ENCODE measurements at regions not wholly inside any gene's neighbourhood (a gene's known extent, or its start where the extent isn't known, plus 50 kb on each side); places are given as distances from the start of the nearest gene placed in this dataset.
"Not testable (repeated sequence)": the region's sequence is repeated elsewhere in the genome, so short reads cannot be mapped to it uniquely, and the experiment has no call there.

DNA sequence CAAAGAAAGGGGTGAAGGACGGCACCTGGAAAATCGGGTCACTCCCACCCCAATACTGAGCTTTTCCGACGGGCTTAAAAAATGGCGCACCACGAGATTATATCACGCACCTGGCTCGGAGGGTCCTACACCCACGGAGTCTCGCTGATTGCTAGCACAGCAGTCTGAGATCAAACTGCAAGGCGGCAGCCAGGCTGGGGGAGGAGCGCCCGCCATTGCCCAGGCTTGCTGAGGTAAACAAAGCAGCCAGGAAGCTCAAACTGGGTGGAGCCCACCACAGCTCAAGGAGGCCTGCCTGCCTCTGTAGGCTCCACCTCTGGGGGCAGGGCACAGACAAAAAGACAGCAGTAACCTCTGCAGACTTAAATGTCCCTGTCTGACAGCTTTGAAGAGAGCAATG, 264.7 kb downstream of the BCHE start:
- not testable (repeated sequence) for H3K36me3 Mint-ChIP-seq; H3K27ac Mint-ChIP-seq; H3K4me1 Mint-ChIP-seq; ATAC-seq; DNase-seq (ENCODE audit: low spot score in 2 of 2); H3K4me3 Mint-ChIP-seq
- H3K9me3 Mint-ChIP-seq = peaks cover 15% of the 10 kb centered on the region

GRCh38 chr3:165568907-165569462, 268.2 kb downstream of the BCHE start:
- no peaks in the 10 kb centered on the region for H3K36me3 Mint-ChIP-seq
- DNase-seq (ENCODE audit: low spot score in 2 of 2) (no peak), ATAC-seq (no peak)
- H3K9me3 Mint-ChIP-seq = peaks cover 14% of the 10 kb centered on the region
- H3K4me3 Mint-ChIP-seq = no peak overlapping the region
- no peaks in the 10 kb centered on the region for H3K4me1 Mint-ChIP-seq
- no peak overlapping the region for H3K27ac Mint-ChIP-seq

- ATAC-seq = no peak
Measured at GRCh38 chr3:165555785-165556184, 281.4 kb downstream of the BCHE start.

DNA sequence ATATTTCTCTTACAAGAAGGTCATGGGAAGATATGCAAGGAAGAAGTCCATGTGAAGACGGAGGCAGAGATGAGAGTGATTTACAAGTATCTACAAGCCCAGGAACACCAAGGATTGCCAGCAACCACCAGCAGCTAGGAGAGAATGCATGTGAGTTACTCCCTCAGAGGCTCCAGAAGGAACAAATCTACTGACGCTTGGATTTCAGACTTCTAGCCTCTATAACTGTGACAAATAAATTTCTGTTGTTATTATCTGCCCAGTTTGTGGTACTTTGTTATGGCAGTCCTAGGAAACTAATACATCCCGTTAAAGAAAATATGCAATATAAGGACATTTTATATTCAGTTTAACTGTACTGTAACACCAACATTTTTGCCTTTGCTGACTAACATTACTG, 283.9 kb downstream of the BCHE start:
- no peak overlapping the region for H3K27ac Mint-ChIP-seq
- ATAC-seq = no peak
- no peaks in the 10 kb centered on the region for H3K4me1 Mint-ChIP-seq
- H3K36me3 Mint-ChIP-seq = no peaks in the 10 kb centered on the region
- DNase-seq (ENCODE audit: low spot score in 2 of 2) = no peak
- H3K4me3 Mint-ChIP-seq = no peak overlapping the region
- H3K9me3 Mint-ChIP-seq = peaks cover 21% of the 10 kb centered on the region

More at GRCh38 chr3:165555785-165556184, 281.4 kb downstream of the BCHE start:
- Mint-ChIP-seq H3K4me3 (no peak overlapping the region), H3K4me1 (no peaks in the 10 kb centered on the region), H3K9me3 (peaks cover 13% of the 10 kb centered on the region), H3K36me3 (no peaks in the 10 kb centered on the region), H3K27ac (no peak overlapping the region)
- DNase-seq (ENCODE audit: low spot score in 2 of 2) = no peak

DNA sequence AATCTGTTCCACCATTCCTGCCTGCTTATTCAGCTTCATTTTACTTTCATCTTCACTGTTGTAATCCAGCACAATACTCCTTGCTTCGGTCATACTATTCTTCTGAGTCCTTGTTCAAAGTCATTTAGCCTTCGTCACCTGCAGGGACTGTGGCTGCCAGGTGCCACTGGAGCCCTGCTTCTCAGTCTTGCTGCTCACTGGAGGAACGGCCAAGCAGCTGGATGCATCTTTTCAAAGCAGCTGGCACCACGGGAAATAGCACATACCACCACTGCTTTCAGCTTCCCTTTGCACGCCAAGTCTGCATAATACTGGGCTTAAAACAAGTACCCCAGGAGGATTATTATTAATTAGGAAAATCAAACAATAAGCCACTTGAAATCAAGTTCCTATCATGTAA, 287.6 kb downstream of the BCHE start:
- Mint-ChIP-seq H3K27ac (no peak overlapping the region), H3K4me3 (no peak overlapping the region), H3K4me1 (no peaks in the 10 kb centered on the region), H3K36me3 (no peaks in the 10 kb centered on the region), H3K9me3 (peaks cover 19% of the 10 kb centered on the region)
- ATAC-seq = no peak
- DNase-seq (ENCODE audit: low spot score in 2 of 2) = no peak

GRCh38 chr3:165549037-165549436, 288.2 kb downstream of the BCHE start:
- H3K36me3 Mint-ChIP-seq = no peaks in the 10 kb centered on the region
- ATAC-seq = no peak
- H3K27ac Mint-ChIP-seq = no peak overlapping the region
- no peaks in the 10 kb centered on the region for H3K4me1 Mint-ChIP-seq
- DNase-seq (ENCODE audit: low spot score in 2 of 2) = no peak
- no peak overlapping the region for H3K4me3 Mint-ChIP-seq
- H3K9me3 Mint-ChIP-seq = peaks cover 19% of the 10 kb centered on the region

GRCh38 chr3:165545059-165545458, 292.2 kb downstream of the BCHE start:
- ATAC-seq (no peak), DNase-seq (ENCODE audit: low spot score in 2 of 2) (no peak)
- no peak overlapping the region for H3K4me3 Mint-ChIP-seq
- H3K36me3 Mint-ChIP-seq = no peaks in the 10 kb centered on the region
- H3K27ac Mint-ChIP-seq = no peak overlapping the region
- H3K9me3 Mint-ChIP-seq = peaks cover 12% of the 10 kb centered on the region
- H3K4me1 Mint-ChIP-seq = no peaks in the 10 kb centered on the region

- ATAC-seq (no peak), DNase-seq (ENCODE audit: low spot score in 2 of 2) (no peak)
- no peak overlapping the region for H3K27ac Mint-ChIP-seq
- H3K4me1 Mint-ChIP-seq = no peaks in the 10 kb centered on the region
- H3K4me3 Mint-ChIP-seq = no peak overlapping the region
- no peaks in the 10 kb centered on the region for H3K36me3 Mint-ChIP-seq
- H3K9me3 Mint-ChIP-seq = peaks cover 12% of the 10 kb centered on the region
Measured at GRCh38 chr3:165544432-165544831, 292.8 kb downstream of the BCHE start.

DNA sequence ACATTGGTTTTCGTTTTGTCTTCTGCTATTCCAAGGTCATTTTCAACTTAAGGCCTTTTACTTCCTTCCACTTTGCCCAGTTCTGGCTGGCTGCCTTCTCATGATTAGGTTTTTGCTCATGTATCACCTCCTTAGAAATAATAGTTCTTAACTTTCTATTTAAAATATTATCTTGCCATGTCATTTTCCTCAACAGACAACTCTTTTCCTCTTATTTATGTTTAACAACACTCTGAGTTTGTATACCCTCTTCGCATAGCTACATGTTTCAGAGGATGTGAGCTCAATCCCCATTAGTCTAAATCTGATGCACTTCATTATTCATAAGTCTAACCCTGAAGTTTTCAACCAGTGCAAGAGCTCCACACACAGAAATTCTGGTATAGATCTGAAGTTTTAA, 299.1 kb downstream of the BCHE start:
- no peak overlapping the region for H3K27ac Mint-ChIP-seq
- no peak for DNase-seq (ENCODE audit: low spot score in 2 of 2)
- no peak overlapping the region for H3K4me3 Mint-ChIP-seq
- no peaks in the 10 kb centered on the region for H3K4me1 Mint-ChIP-seq
- H3K9me3 Mint-ChIP-seq = peaks cover 21% of the 10 kb centered on the region
- ATAC-seq = no peak
- no peaks in the 10 kb centered on the region for H3K36me3 Mint-ChIP-seq

DNA sequence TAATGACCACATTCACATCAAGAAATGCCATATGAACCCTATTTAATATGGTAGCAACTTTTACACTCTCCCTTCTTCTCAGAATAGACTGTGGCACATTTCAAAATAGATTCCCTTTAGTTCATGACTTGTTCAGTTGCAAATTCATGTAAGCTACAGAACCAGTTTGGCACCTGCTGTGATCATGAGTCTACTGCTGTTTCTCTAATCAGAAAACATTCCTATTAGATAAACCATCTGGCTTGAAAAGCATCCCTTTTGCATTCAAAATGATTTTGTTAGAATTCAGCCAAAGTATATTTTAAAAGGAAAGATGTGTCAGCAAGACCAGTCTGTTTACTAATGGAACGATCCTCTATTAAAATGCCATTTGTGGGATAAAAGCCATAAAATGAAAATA, 304.4 kb downstream of the BCHE start:
- H3K27ac Mint-ChIP-seq = no peak overlapping the region
- ATAC-seq (no peak), DNase-seq (ENCODE audit: low spot score in 2 of 2) (no peak)
- H3K36me3 Mint-ChIP-seq = no peaks in the 10 kb centered on the region
- no peak overlapping the region for H3K4me3 Mint-ChIP-seq
- H3K4me1 Mint-ChIP-seq = no peaks in the 10 kb centered on the region
- H3K9me3 Mint-ChIP-seq = peaks cover 26% of the 10 kb centered on the region

GRCh38 chr3:165529451-165529850, 307.8 kb downstream of the BCHE start:
- peaks cover 24% of the 10 kb centered on the region for H3K9me3 Mint-ChIP-seq
- DNase-seq (ENCODE audit: low spot score in 2 of 2) = no peak
- H3K36me3 Mint-ChIP-seq = no peaks in the 10 kb centered on the region
- H3K4me3 Mint-ChIP-seq = no peak overlapping the region
- H3K27ac Mint-ChIP-seq = no peak overlapping the region
- H3K4me1 Mint-ChIP-seq = no peaks in the 10 kb centered on the region
- no peak for ATAC-seq

DNA sequence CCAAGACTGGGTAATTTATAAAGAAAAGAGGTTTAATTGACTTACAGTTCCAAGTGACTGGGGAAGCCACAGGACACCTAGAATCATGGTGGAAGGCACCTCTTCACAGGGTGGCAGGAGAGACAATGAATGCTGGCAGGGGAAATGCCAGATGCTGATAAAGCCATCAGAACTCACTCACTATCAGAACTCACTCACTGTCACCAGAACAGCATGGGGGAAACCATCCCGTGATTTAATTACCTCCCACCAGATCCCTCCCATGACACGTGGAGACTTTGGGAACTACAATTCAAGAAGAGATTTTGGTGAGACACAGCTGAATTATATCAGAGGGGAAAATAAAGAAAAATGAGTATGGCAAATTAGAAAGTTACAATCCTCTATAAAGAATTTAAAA, 310.9 kb downstream of the BCHE start:
- Mint-ChIP-seq H3K27ac (no peak overlapping the region), H3K9me3 (peaks cover 21% of the 10 kb centered on the region), H3K36me3 (no peaks in the 10 kb centered on the region), H3K4me3 (no peak overlapping the region), H3K4me1 (no peaks in the 10 kb centered on the region)
- ATAC-seq (no peak), DNase-seq (ENCODE audit: low spot score in 2 of 2) (no peak)

DNA sequence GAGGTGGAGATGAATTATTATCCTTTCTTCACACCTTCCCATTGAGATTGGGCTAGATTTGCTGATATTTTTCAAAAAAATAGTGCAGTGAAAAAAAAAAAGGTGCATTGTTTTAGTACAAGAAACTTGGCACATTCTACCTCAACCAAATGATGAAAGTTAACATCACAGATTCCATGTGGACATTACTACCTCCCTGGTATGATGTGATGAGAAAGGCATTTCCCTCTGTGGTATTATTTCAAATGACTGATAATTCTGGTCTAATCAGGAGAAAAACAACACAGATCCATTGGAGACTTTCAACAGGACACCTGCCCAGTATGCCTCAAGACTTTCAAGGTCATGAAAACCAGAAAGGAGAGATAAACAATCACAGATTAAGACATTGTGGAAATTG, 313.4 kb downstream of the BCHE start:
- no peak for DNase-seq (ENCODE audit: low spot score in 2 of 2)
- no peak overlapping the region for H3K27ac Mint-ChIP-seq
- no peaks in the 10 kb centered on the region for H3K36me3 Mint-ChIP-seq
- peaks cover 21% of the 10 kb centered on the region for H3K9me3 Mint-ChIP-seq
- ATAC-seq = no peak
- no peaks in the 10 kb centered on the region for H3K4me1 Mint-ChIP-seq
- H3K4me3 Mint-ChIP-seq = no peak overlapping the region

GRCh38 chr3:165522386-165522785, 314.8 kb downstream of the BCHE start:
- ATAC-seq (no peak), DNase-seq (ENCODE audit: low spot score in 2 of 2) (no peak)
- no peaks in the 10 kb centered on the region for H3K4me1 Mint-ChIP-seq
- peaks cover 18% of the 10 kb centered on the region for H3K9me3 Mint-ChIP-seq
- H3K36me3 Mint-ChIP-seq = no peaks in the 10 kb centered on the region
- H3K27ac Mint-ChIP-seq = no peak overlapping the region
- no peak overlapping the region for H3K4me3 Mint-ChIP-seq

DNA sequence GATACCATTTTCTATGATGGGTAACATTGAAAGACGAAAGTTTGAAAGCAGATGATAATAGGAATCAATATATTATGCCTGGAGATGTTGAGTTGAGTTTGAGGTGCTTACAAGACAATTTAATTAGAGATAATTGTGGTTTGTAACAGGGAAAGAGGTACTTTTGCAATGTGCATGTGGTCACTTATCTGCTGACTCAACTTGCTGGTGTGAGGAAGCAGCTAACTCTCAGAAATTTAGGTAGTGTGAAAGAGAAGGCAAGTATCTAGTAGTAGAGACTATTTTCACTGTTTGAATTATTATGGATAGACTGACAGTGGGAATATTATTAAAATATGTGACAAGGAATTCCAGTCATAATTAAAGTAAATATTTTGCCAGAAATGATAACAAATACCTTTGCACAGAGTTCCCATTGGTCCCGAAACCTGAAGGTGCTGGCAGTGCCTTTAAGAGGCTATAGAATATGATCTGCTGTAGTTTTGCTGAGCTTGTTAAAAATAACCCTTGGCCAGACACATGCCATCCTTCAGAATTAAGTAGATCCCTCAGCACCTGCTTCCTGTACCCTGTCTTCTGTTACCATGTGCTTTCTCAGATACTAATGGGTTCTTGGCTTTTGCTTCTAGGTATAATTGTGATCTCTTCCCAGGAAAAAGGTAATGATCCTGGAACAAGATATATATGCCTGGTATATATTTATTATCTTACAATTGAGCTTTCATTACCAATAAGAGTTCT, 315.9 kb downstream of the BCHE start:
- ATAC-seq (no peak), DNase-seq (ENCODE audit: low spot score in 2 of 2) (no peak)
- H3K4me3 Mint-ChIP-seq = no peak overlapping the region
- peaks cover 18% of the 10 kb centered on the region for H3K9me3 Mint-ChIP-seq
- no peaks in the 10 kb centered on the region for H3K4me1 Mint-ChIP-seq
- H3K27ac Mint-ChIP-seq = no peak overlapping the region
- H3K36me3 Mint-ChIP-seq = no peaks in the 10 kb centered on the region

DNA sequence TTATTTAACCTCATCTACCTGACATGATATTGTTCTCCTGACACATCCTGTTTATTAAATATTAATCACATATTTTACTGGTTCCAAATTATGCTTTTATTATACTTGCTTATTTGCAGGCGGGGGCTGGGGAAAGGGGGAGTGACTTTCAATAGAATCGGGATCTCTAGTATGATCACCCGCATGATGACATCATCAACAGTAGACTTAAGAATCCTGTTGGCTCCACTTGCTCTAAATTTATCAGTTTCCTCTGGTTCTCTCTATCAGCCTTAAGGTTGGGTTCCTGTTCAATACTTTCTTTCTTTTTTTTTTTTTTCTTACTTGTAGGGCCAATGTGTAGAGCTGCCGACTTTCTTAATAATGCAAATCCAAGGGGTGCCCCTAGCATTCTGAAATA, 317.5 kb downstream of the BCHE start:
- H3K4me3 Mint-ChIP-seq = no peak overlapping the region
- H3K36me3 Mint-ChIP-seq = no peaks in the 10 kb centered on the region
- no peaks in the 10 kb centered on the region for H3K4me1 Mint-ChIP-seq
- peaks cover 16% of the 10 kb centered on the region for H3K9me3 Mint-ChIP-seq
- H3K27ac Mint-ChIP-seq = no peak overlapping the region
- DNase-seq (ENCODE audit: low spot score in 2 of 2) = no peak
- no peak for ATAC-seq
